ENCODE measurements at regions not wholly inside any gene's neighbourhood (a gene's known extent, or its start where the extent isn't known, plus 50 kb on each side); places are given as distances from the start of the nearest gene placed in this dataset.

DNA sequence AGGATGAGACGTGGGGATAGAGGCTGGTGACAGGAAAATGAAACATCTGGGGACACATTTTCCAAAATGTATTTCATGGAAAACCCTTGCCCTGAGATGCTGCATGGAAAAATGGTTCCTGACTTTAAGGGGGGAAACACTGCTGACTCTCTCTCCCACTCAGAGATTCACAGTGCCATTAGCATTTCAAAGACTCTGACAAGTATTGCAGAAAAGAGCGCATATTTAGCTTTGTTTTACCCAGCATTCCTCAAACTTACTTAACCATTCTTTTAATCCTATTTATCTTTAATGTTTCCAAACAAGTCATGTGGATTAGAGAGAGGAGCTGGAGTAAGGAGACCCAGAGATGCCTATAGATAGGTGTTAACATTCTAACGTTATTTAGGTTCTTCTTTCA is 141.8 kb upstream of the DYRK2 start:
- no peaks in the 10 kb centered on the region for H3K36me3 ChIP-seq (ENCODE audit: insufficient read depth, low read length)
- H2AFZ ChIP-seq (ENCODE audit: low read depth, low read length): no peak overlapping the region
- no peaks in the 10 kb centered on the region for H4K20me1 ChIP-seq (ENCODE audit: insufficient read depth, low read length)
- DNase-seq (no peak), ATAC-seq (ENCODE audit: insufficient read depth, low read depth) (no peak)
- no peaks in the 10 kb centered on the region for H3K4me1 ChIP-seq (ENCODE audit: insufficient read depth, low read length)
- H3K79me2 ChIP-seq (ENCODE audit: insufficient read depth, low read length): no peaks in the 10 kb centered on the region
- H3K4me3 ChIP-seq (ENCODE audit: low read depth in 1 of 2, low read length in 2 of 2): no peak overlapping the region
- H3K9ac ChIP-seq (ENCODE audit: low read depth, low read length): no peak overlapping the region
- TF ChIP-seq CTCF (IDR thresholded peaks at IDR 0.05; ENCODE audit: borderline replicate concordance, extremely low read depth, low read length, poor library complexity, severe bottlenecking): no peak
- TF ChIP-seq EZH2 (IDR thresholded peaks at IDR 0.05; ENCODE audit: borderline replicate concordance, low read depth, low read length, severe bottlenecking): no peak
- no peak overlapping the region for H3K27ac ChIP-seq (ENCODE audit: low read length)
- H3K27me3 ChIP-seq (ENCODE audit: insufficient read depth, low read length, poor library complexity): no peaks in the 10 kb centered on the region
- H3K4me2 ChIP-seq (ENCODE audit: insufficient read depth, low read length): no peak overlapping the region
- no peaks in the 10 kb centered on the region for H3K9me3 ChIP-seq (ENCODE audit: insufficient read depth, low read length, severe bottlenecking)

DNA sequence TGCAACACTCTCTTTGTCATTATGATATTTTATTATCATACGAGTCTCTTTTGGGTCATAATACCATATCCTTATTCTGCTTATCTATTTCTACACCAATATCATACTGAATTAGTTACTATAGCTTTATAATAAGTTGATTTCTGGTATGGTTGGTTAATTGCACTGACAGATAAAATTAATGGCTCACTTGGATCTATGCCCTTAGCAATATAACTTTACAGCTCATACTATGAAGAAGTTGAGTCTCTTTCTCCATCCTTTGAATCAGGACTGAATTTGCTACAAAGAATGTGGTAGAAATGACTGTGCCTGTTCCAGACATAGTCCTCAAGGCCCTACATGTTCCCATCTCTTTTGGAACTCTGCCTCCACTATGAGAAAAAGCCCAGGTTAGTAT is 139.7 kb upstream of the DYRK2 start:
- ATAC-seq (ENCODE audit: insufficient read depth, low read depth) (no peak), DNase-seq (no peak)
- no peak for TF ChIP-seq EZH2 (IDR thresholded peaks at IDR 0.05; ENCODE audit: borderline replicate concordance, low read depth, low read length, severe bottlenecking)
- TF ChIP-seq CTCF (IDR thresholded peaks at IDR 0.05; ENCODE audit: borderline replicate concordance, extremely low read depth, low read length, poor library complexity, severe bottlenecking): no peak
- Histone ChIP-seq H2AFZ (ENCODE audit: low read depth, low read length) (no peak overlapping the region), H3K4me3 (ENCODE audit: low read depth in 1 of 2, low read length in 2 of 2) (no peak overlapping the region), H3K79me2 (ENCODE audit: insufficient read depth, low read length) (no peaks in the 10 kb centered on the region), H3K36me3 (ENCODE audit: insufficient read depth, low read length) (no peaks in the 10 kb centered on the region), H3K27ac (ENCODE audit: low read length) (no peak overlapping the region), H3K9ac (ENCODE audit: low read depth, low read length) (no peak overlapping the region), H4K20me1 (ENCODE audit: insufficient read depth, low read length) (no peaks in the 10 kb centered on the region), H3K9me3 (ENCODE audit: insufficient read depth, low read length, severe bottlenecking) (no peaks in the 10 kb centered on the region), H3K4me2 (ENCODE audit: insufficient read depth, low read length) (no peak overlapping the region), H3K4me1 (ENCODE audit: insufficient read depth, low read length) (no peaks in the 10 kb centered on the region), H3K27me3 (ENCODE audit: insufficient read depth, low read length, poor library complexity) (no peaks in the 10 kb centered on the region)

GRCh38 chr12:67509666-67510386 is 138.7 kb upstream of the DYRK2 start:
- no peak overlapping the region for H3K27ac ChIP-seq (ENCODE audit: low read length)
- DNase-seq (no peak), ATAC-seq (ENCODE audit: insufficient read depth, low read depth) (no peak)
- TF ChIP-seq CTCF (IDR thresholded peaks at IDR 0.05; ENCODE audit: borderline replicate concordance, extremely low read depth, low read length, poor library complexity, severe bottlenecking) (no peak), EZH2 (IDR thresholded peaks at IDR 0.05; ENCODE audit: borderline replicate concordance, low read depth, low read length, severe bottlenecking) (no peak)
- H2AFZ ChIP-seq (ENCODE audit: low read depth, low read length): no peak overlapping the region
- H3K4me1 ChIP-seq (ENCODE audit: insufficient read depth, low read length): peaks cover 9% of the 10 kb centered on the region
- H3K4me2 ChIP-seq (ENCODE audit: insufficient read depth, low read length): no peak overlapping the region
- no peaks in the 10 kb centered on the region for H4K20me1 ChIP-seq (ENCODE audit: insufficient read depth, low read length)
- H3K4me3 ChIP-seq (ENCODE audit: low read depth in 1 of 2, low read length in 2 of 2): no peak overlapping the region
- no peaks in the 10 kb centered on the region for H3K36me3 ChIP-seq (ENCODE audit: insufficient read depth, low read length)
- no peaks in the 10 kb centered on the region for H3K27me3 ChIP-seq (ENCODE audit: insufficient read depth, low read length, poor library complexity)
- H3K9ac ChIP-seq (ENCODE audit: low read depth, low read length): no peak overlapping the region
- no peaks in the 10 kb centered on the region for H3K9me3 ChIP-seq (ENCODE audit: insufficient read depth, low read length, severe bottlenecking)
- no peaks in the 10 kb centered on the region for H3K79me2 ChIP-seq (ENCODE audit: insufficient read depth, low read length)
